ENCODE measurements at regions not wholly inside any gene's neighbourhood (a gene's known extent, or its start where the extent isn't known, plus 50 kb on each side); places are given as distances from the start of the nearest gene placed in this dataset.

GRCh38 chr13:79912403-79912802 is 428.5 kb downstream of the SPRY2 start:
- no peaks in the 10 kb centered on the region for H3K79me2 ChIP-seq (ENCODE audit: control insufficient read depth, low read length)
- no peaks in the 10 kb centered on the region for H3F3A ChIP-seq (ENCODE audit: control insufficient read depth, insufficient read depth)
- no peaks in the 10 kb centered on the region for H3K27me3 ChIP-seq (ENCODE audit: control insufficient read depth, low read length)
- no peak overlapping the region for H3K4me2 ChIP-seq (ENCODE audit: low read length)
- H3K27ac ChIP-seq (ENCODE audit: low read depth, low read length), result no peak overlapping the region
- H4K20me1 ChIP-seq (ENCODE audit: control insufficient read depth, insufficient read depth, low read depth, low read length), result no peaks in the 10 kb centered on the region
- TF ChIP-seq, protein P1, sequence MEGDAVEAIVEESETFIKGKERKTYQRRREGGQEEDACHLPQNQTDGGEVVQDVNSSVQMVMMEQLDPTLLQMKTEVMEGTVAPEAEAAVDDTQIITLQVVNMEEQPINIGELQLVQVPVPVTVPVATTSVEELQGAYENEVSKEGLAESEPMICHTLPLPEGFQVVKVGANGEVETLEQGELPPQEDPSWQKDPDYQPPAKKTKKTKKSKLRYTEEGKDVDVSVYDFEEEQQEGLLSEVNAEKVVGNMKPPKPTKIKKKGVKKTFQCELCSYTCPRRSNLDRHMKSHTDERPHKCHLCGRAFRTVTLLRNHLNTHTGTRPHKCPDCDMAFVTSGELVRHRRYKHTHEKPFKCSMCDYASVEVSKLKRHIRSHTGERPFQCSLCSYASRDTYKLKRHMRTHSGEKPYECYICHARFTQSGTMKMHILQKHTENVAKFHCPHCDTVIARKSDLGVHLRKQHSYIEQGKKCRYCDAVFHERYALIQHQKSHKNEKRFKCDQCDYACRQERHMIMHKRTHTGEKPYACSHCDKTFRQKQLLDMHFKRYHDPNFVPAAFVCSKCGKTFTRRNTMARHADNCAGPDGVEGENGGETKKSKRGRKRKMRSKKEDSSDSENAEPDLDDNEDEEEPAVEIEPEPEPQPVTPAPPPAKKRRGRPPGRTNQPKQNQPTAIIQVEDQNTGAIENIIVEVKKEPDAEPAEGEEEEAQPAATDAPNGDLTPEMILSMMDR (IDR thresholded peaks at IDR 0.05; ENCODE audit: low read depth, low read length, poor library complexity, severe bottlenecking), result no peak
- no peak for TF ChIP-seq EZH2phosphoT487 (IDR thresholded peaks at IDR 0.05; ENCODE audit: borderline replicate concordance, low read length)
- no peaks in the 10 kb centered on the region for H3K9me3 ChIP-seq (ENCODE audit: control insufficient read depth, insufficient read depth, low read length)
- H3K36me3 ChIP-seq (ENCODE audit: control insufficient read depth, low read length), result no peaks in the 10 kb centered on the region
- no peak overlapping the region for H3K4me3 ChIP-seq (ENCODE audit: low read length)
- H3K9me2 ChIP-seq (replicated peaks; ENCODE audit: control insufficient read depth, low read length), result no peaks in the 10 kb centered on the region
- H3K4me1 ChIP-seq (ENCODE audit: control insufficient read depth, low read length), result no peaks in the 10 kb centered on the region

DNA sequence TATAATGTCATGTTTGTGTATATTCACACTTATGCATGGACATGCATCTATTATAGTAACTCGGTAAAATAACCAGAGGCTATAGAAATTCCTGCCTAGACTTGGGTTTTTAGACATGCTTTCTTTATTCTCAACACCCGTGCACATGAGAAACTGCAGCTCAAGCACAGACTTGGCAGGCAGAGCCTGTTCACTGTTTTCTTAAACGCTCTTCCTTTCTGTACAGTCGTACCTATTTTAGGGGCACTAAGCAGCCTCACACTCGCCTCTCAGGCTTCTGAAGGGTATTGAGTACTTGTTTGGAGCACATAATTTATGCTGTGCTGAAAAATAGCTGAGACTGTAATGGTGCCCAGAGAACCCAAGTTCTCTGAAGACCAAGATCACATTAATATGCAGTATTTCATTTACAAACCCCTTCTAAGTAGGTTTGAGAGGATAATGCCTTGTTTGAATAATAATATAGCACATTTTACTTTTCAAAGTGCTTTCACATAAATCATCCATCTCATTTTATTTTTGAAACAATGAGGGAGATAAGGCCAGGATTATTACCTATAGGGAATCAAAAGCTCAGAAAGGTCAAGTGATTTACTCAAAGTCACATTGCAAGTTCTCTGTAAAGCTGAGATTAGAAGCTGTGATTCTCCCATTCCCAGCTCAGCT is 429.9 kb downstream of the SPRY2 start:
- no peaks in the 10 kb centered on the region for H4K20me1 ChIP-seq (ENCODE audit: control insufficient read depth, insufficient read depth, low read depth, low read length)
- no peak overlapping the region for H3K4me3 ChIP-seq (ENCODE audit: low read length)
- no peaks in the 10 kb centered on the region for H3F3A ChIP-seq (ENCODE audit: control insufficient read depth, insufficient read depth)
- TF ChIP-seq, protein P1 (IDR thresholded peaks at IDR 0.05; ENCODE audit: low read depth, low read length, poor library complexity, severe bottlenecking), result no peak
- no peak for TF ChIP-seq EZH2phosphoT487 (IDR thresholded peaks at IDR 0.05; ENCODE audit: borderline replicate concordance, low read length)
- H3K9me3 ChIP-seq (ENCODE audit: control insufficient read depth, insufficient read depth, low read length), result no peaks in the 10 kb centered on the region
- no peak overlapping the region for H3K4me2 ChIP-seq (ENCODE audit: low read length)
- H3K4me1 ChIP-seq (ENCODE audit: control insufficient read depth, low read length), result no peaks in the 10 kb centered on the region
- H3K27me3 ChIP-seq (ENCODE audit: control insufficient read depth, low read length), result no peaks in the 10 kb centered on the region
- no peaks in the 10 kb centered on the region for H3K79me2 ChIP-seq (ENCODE audit: control insufficient read depth, low read length)
- H3K9me2 ChIP-seq (replicated peaks; ENCODE audit: control insufficient read depth, low read length), result no peaks in the 10 kb centered on the region
- no peak overlapping the region for H3K27ac ChIP-seq (ENCODE audit: low read depth, low read length)
- no peaks in the 10 kb centered on the region for H3K36me3 ChIP-seq (ENCODE audit: control insufficient read depth, low read length)

DNA sequence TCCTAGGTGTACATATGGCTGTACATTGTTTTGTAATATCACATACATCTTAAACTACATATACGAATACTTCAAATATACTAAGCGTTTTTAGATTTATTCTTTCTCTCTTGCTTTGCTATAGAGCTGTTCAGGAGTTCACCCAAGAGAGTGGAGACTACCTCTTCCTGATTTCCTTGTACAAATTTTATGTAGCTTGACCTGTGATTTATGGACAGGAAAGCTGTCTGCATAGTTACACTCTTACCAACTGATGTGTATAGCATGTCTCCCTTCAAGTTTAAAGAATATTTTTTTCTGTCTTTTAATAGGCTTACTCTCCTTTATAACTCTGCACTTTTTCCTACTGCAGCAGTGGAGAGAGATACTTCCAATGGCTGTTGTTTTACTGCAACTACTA is 428.7 kb downstream of the NDFIP2 start:
- TF ChIP-seq, protein P1 (IDR thresholded peaks at IDR 0.05; ENCODE audit: low read depth, low read length, poor library complexity, severe bottlenecking), result no peak
- TF ChIP-seq EZH2phosphoT487 (IDR thresholded peaks at IDR 0.05; ENCODE audit: borderline replicate concordance, low read length), result no peak
- no peaks in the 10 kb centered on the region for H3F3A ChIP-seq (ENCODE audit: control insufficient read depth, insufficient read depth)
- H3K27ac ChIP-seq (ENCODE audit: low read depth, low read length), result no peak overlapping the region
- no peaks in the 10 kb centered on the region for H3K27me3 ChIP-seq (ENCODE audit: control insufficient read depth, low read length)
- H3K4me3 ChIP-seq (ENCODE audit: low read length), result no peak overlapping the region
- no peaks in the 10 kb centered on the region for H3K79me2 ChIP-seq (ENCODE audit: control insufficient read depth, low read length)
- no peak overlapping the region for H3K4me2 ChIP-seq (ENCODE audit: low read length)
- no peaks in the 10 kb centered on the region for H3K9me2 ChIP-seq (replicated peaks; ENCODE audit: control insufficient read depth, low read length)
- H3K4me1 ChIP-seq (ENCODE audit: control insufficient read depth, low read length), result no peaks in the 10 kb centered on the region
- H3K9me3 ChIP-seq (ENCODE audit: control insufficient read depth, insufficient read depth, low read length), result no peaks in the 10 kb centered on the region
- no peaks in the 10 kb centered on the region for H4K20me1 ChIP-seq (ENCODE audit: control insufficient read depth, insufficient read depth, low read depth, low read length)
- H3K36me3 ChIP-seq (ENCODE audit: control insufficient read depth, low read length), result no peaks in the 10 kb centered on the region

Measured in DOHH2 (cell line).